H9 (cell line): ENCODE measurements at regions not wholly inside any gene's neighbourhood (a gene's known extent, or its start where the extent isn't known, plus 50 kb on each side); places are given as distances from the start of the nearest gene placed in this dataset.

Experiments used
- DNase-seq: peaks from one replicate; pipeline ENCODE4 v3.0.0-alpha.2; 2017
- H2AFZ ChIP-seq: one replicate; pipeline ENCODE4 v1.6.1; 2013; ENCODE audit warnings: mild to moderate bottlenecking, low read length, control low read depth, moderate library complexity
- H2AK5ac ChIP-seq: 2 replicates; pipeline ENCODE4 v1.6.1; 2013; ENCODE audit warnings: low read length, control low read depth, mixed read lengths; ENCODE audit not compliant: insufficient read length
- H2BK120ac ChIP-seq: one replicate; pipeline ENCODE4 v1.6.1; 2013; ENCODE audit warnings: low read depth, mild to moderate bottlenecking, low read length, control low read depth, inconsistent platforms; ENCODE audit not compliant: poor library complexity, severe bottlenecking
- H2BK12ac ChIP-seq: 2 replicates; pipeline ENCODE4 v1.6.1; 2013; ENCODE audit warnings: low read length, control low read depth, mixed read lengths, low read depth; ENCODE audit not compliant: insufficient read length
- H2BK15ac ChIP-seq: 2 replicates; pipeline ENCODE4 v1.6.1; 2013; ENCODE audit warnings: low read depth, low read length, control low read depth
- H2BK20ac ChIP-seq: one replicate; pipeline ENCODE4 v1.6.1; 2013; ENCODE audit warnings: low read depth, mild to moderate bottlenecking, low read length, control low read depth, inconsistent platforms; ENCODE audit not compliant: poor library complexity, severe bottlenecking
- H2BK5ac ChIP-seq: 2 replicates; pipeline ENCODE4 v1.6.1; 2013; ENCODE audit warnings: low read length, control low read depth, mixed read lengths; ENCODE audit not compliant: insufficient read length
- H3K14ac ChIP-seq: 2 replicates; pipeline ENCODE4 v1.6.1; 2013; ENCODE audit warnings: low read length, control low read depth; ENCODE audit not compliant: insufficient read depth
- H3K18ac ChIP-seq: 2 replicates; pipeline ENCODE4 v1.6.1; 2013; ENCODE audit warnings: low read depth, mild to moderate bottlenecking, mixed read lengths, low read length, control low read depth; ENCODE audit not compliant: insufficient read length
- H3K23ac ChIP-seq: 2 replicates; pipeline ENCODE4 v1.6.1; 2013; ENCODE audit warnings: low read length, control low read depth, mixed read lengths, low read depth; ENCODE audit not compliant: insufficient read length
- H3K23me2 ChIP-seq: 2 replicates; pipeline ENCODE4 v1.6.1; 2013; ENCODE audit warnings: low read depth, mild to moderate bottlenecking, mixed read lengths, low read length, control low read depth; ENCODE audit not compliant: insufficient read length, poor library complexity, severe bottlenecking
- H3K27ac ChIP-seq: 2 replicates; pipeline ENCODE4 v1.5.1; 2013; ENCODE audit warnings: low read length, control low read depth, mixed read lengths, low read depth; ENCODE audit not compliant: insufficient read length
- H3K27me3 ChIP-seq: 2 replicates; pipeline ENCODE4 v1.6.1; 2013; ENCODE audit warnings: low read length, control low read depth, inconsistent platforms; ENCODE audit not compliant: insufficient read depth
- H3K4ac ChIP-seq: 2 replicates; pipeline ENCODE4 v1.6.1; 2013; ENCODE audit warnings: low read depth, mild to moderate bottlenecking, control low read depth, inconsistent platforms, low read length, moderate library complexity
- H3K4me1 ChIP-seq: 2 replicates; pipeline ENCODE4 v1.6.1; 2013; ENCODE audit warnings: low read length, control low read depth, inconsistent platforms; ENCODE audit not compliant: insufficient read depth
- H3K4me2 ChIP-seq: 2 replicates; pipeline ENCODE4 v1.6.1; 2013; ENCODE audit warnings: low read length, control low read depth, mixed read lengths; ENCODE audit not compliant: insufficient read length, insufficient read depth
- H3K56ac ChIP-seq: 2 replicates; pipeline ENCODE4 v1.6.1; 2013; ENCODE audit warnings: low read depth, mild to moderate bottlenecking, mixed read lengths, low read length, control low read depth; ENCODE audit not compliant: insufficient read length
- H3K79me1 ChIP-seq: 2 replicates; pipeline ENCODE4 v1.6.1; 2013; ENCODE audit warnings: low read depth, mild to moderate bottlenecking, moderate library complexity, low read length, control low read depth, inconsistent platforms; ENCODE audit not compliant: insufficient read depth, poor library complexity, severe bottlenecking
- H3K79me2 ChIP-seq: 2 replicates; pipeline ENCODE4 v1.6.1; 2013; ENCODE audit warnings: low read length, control low read depth, inconsistent platforms; ENCODE audit not compliant: insufficient read depth
- H3K9ac ChIP-seq: 2 replicates; pipeline ENCODE4 v1.6.1; 2013; ENCODE audit warnings: low read length, control low read depth, mixed read lengths; ENCODE audit not compliant: insufficient read length; ENCODE audit errors: extremely low read depth
- H3K9me3 ChIP-seq: one replicate; pipeline ENCODE4 v1.6.1; 2013; ENCODE audit warnings: low read depth, low read length, inconsistent platforms; ENCODE audit not compliant: control insufficient read depth
- H3T11ph ChIP-seq: one replicate; pipeline ENCODE4 v1.6.1; 2013; ENCODE audit warnings: mild to moderate bottlenecking, low read length, control low read depth, inconsistent platforms
- H4K20me1 ChIP-seq: one replicate; pipeline ENCODE4 v1.6.1; 2013; ENCODE audit not compliant: control insufficient read depth, insufficient read length, insufficient read depth
- H4K5ac ChIP-seq: 2 replicates; pipeline ENCODE4 v1.6.1; 2013; ENCODE audit warnings: low read depth, mild to moderate bottlenecking, mixed read lengths, low read length, control low read depth; ENCODE audit not compliant: insufficient read length
- H4K8ac ChIP-seq: replicated peaks from 2 replicates; pipeline ENCODE4 v1.6.1; 2013; ENCODE audit warnings: low read length, control low read depth, mixed read lengths, low read depth; ENCODE audit not compliant: insufficient read length
- H4K91ac ChIP-seq: 2 replicates; pipeline ENCODE4 v1.6.1; 2013; ENCODE audit warnings: low read depth, mild to moderate bottlenecking, moderate library complexity, mixed read lengths, low read length, control low read depth; ENCODE audit not compliant: insufficient read length
- H3K27ac Mint-ChIP-seq, 3 experiments: 2 replicates in 2 of 3; 3 replicates in 1 of 3; pipeline ENCODE4 v1.8.0; 2020 to 2021; ENCODE audit warnings: mixed read lengths in 3 of 3, mild to moderate bottlenecking in 1 of 3, moderate library complexity in 1 of 3
- H3K27me3 Mint-ChIP-seq: 2 replicates; pipeline ENCODE4 v1.8.0; 2021; ENCODE audit warnings: low read depth, mild to moderate bottlenecking, moderate library complexity, mixed read lengths
- H3K36me3 Mint-ChIP-seq, 3 experiments: 2 replicates in 2 of 3; 3 replicates in 1 of 3; pipeline ENCODE4 v1.8.0; 2020 to 2021; ENCODE audit warnings: low read depth in 3 of 3, mixed read lengths in 3 of 3; ENCODE audit not compliant: insufficient read depth in 1 of 3
- H3K4me1 Mint-ChIP-seq, 2 experiments: 2 replicates each; pipeline ENCODE4 v1.8.0; 2020; ENCODE audit warnings: mixed read lengths in 2 of 2
- H3K4me3 Mint-ChIP-seq, 2 experiments: 2 replicates in 1 of 2; 3 replicates in 1 of 2; pipeline ENCODE4 v1.8.0; 2020 to 2021; ENCODE audit warnings: mild to moderate bottlenecking in 2 of 2, mixed read lengths in 2 of 2, moderate library complexity in 1 of 2
- H3K9me3 Mint-ChIP-seq, 2 experiments: 2 replicates in 1 of 2; 3 replicates in 1 of 2; pipeline ENCODE4 v1.8.0; 2020; ENCODE audit warnings: mild to moderate bottlenecking in 2 of 2, mixed read lengths in 2 of 2, moderate library complexity in 1 of 2
- CTCF ChIP-seq: fragments of 200-600 bp; sonication (generic); conservative IDR thresholded peaks from 3 replicates; pipeline ENCODE4 v1.8.0; 2021; ENCODE audit warnings: antibody characterized with exemption, mild to moderate bottlenecking
- WGBS: extraction: QIAGEN DNeasy Blood & Tissue Kit; methylation state at CpG from one replicate; pipeline ENCODE4 v1.1.7; 2013; ENCODE audit warnings: missing lambda C conversion rate, low lambda C conversion rate, mixed read lengths; ENCODE audit not compliant: insufficient read length; ENCODE audit errors: extremely low coverage; 5-methylcytosine and 5-hydroxymethylcytosine counted together

DNA sequence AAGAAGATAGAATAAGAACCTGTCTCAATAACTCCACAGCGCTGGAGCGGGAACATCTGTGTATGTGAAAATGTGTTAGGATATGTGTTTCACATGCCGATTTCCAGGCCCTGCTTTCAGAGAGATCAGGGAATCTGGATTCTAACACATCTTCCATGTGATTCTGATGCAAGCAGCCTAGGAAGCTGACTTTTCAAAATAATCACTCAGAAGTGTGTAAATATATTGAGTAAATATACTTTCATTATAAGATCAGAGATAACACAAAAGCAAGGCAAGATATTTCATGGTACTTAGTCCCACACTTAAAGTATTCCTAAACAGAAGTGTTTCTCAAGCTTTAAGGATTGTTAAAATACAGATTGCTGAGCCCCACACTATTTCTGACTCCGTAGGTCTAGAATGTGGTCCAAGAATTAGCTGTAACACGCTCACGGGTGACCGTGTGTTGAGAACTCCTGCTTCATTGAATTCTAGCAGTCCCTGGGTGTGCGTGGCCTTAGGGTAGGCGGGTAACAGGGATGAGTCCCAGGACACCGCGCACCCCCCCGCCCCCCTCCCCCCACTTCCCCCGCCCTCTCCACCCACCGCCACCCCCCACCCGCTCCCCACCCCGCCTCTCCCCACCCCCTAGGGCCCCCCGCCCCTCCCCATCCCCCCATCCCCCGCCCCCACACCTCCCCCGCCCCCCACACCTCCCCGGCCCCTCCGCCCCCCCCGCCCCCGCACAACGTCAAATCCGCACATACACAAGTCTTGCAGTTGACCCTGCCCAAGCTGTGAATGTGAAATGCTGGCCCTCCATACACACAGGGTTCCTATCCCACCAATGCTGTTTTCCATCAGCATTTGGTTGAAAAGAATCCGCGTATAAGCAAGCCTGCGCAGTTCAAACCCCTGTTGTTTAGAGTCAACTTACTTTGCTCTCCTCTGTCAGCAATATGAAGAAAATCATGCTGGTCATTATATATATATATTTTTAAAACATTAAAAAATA is 94.2 kb upstream of the SLC39A10 start:
- H3K9me3 ChIP-seq, result no peaks in the 10 kb centered on the region
- H2BK20ac ChIP-seq, result no peak overlapping the region
- no peak overlapping the region for H3K9ac ChIP-seq
- H3K4me1 ChIP-seq, result peaks cover 2% of the 10 kb centered on the region; the same call in 1 of the 2 replicates
- H4K5ac ChIP-seq, result no peak overlapping the region
- H2BK120ac ChIP-seq, result no peak overlapping the region
- H2BK12ac ChIP-seq, result no peak overlapping the region
- H4K8ac ChIP-seq, result no peak overlapping the region
- H3K14ac ChIP-seq, result no peak overlapping the region
- no peak overlapping the region for H2AK5ac ChIP-seq
- H4K91ac ChIP-seq, result no peak overlapping the region
- H3T11ph ChIP-seq, result no peak overlapping the region
- H3K23me2 ChIP-seq, result no peaks in the 10 kb centered on the region
- no peak overlapping the region for H2AFZ ChIP-seq
- H3K27me3 Mint-ChIP-seq, result no peaks in the 10 kb centered on the region
- no peak overlapping the region for H2BK15ac ChIP-seq
- no peak overlapping the region for H3K23ac ChIP-seq
- DNase-seq, result no peak
- H3K4me3 Mint-ChIP-seq, result no peak overlapping the region
- H3K4ac ChIP-seq, result no peak overlapping the region
- no peaks in the 10 kb centered on the region for H3K27me3 ChIP-seq
- WGBS, result no CpG with 5 or more reads among the region's 28 CpGs
- no peaks in the 10 kb centered on the region for H3K79me1 ChIP-seq
- TF ChIP-seq CTCF, result no peak
- no peak overlapping the region for H3K56ac ChIP-seq
- H3K36me3 Mint-ChIP-seq, result peaks cover 0 to 5% (median 0%) of the 10 kb centered on the region in 3 experiments; a peak in 1 of 7 replicates
- H3K27ac Mint-ChIP-seq, result no peak overlapping the region
- no peak overlapping the region for H3K27ac ChIP-seq
- no peak overlapping the region for H3K4me2 ChIP-seq
- no peak overlapping the region for H3K18ac ChIP-seq
- H3K9me3 Mint-ChIP-seq, result peaks cover 5% of the 10 kb centered on the region in 2 experiments; a peak in 2 of 5 replicates
- H4K20me1 ChIP-seq, result no peaks in the 10 kb centered on the region
- H3K79me2 ChIP-seq, result no peaks in the 10 kb centered on the region
- H3K4me1 Mint-ChIP-seq, result peaks cover 10 to 12% of the 10 kb centered on the region in 2 experiments
- no peak overlapping the region for H2BK5ac ChIP-seq
